ENCODE measurements at regions not wholly inside any gene's neighbourhood (a gene's known extent, or its start where the extent isn't known, plus 50 kb on each side); places are given as distances from the start of the nearest gene placed in this dataset.

- no peak for DNase-seq (ENCODE audit: low spot score)
- no peak for TF ChIP-seq CTCF (IDR thresholded peaks at IDR 0.05; ENCODE audit: extremely low read depth, missing control alignments)
Observed at GRCh38 chr7:131104596-131105293, 222.9 kb upstream of the MKLN1 start.

- DNase-seq (ENCODE audit: low spot score): no peak
- TF ChIP-seq CTCF (IDR thresholded peaks at IDR 0.05; ENCODE audit: extremely low read depth, missing control alignments): no peak
Observed at GRCh38 chr7:131105294-131105798, 222.3 kb upstream of the MKLN1 start.

GRCh38 chr7:131105799-131106680 is 221.6 kb upstream of the MKLN1 start:
- DNase-seq (ENCODE audit: low spot score): peak; percentile 93
- TF ChIP-seq CTCF (IDR thresholded peaks at IDR 0.05; ENCODE audit: extremely low read depth, missing control alignments): no peak

GRCh38 chr7:131106681-131107336 is 220.9 kb upstream of the MKLN1 start:
- TF ChIP-seq CTCF (IDR thresholded peaks at IDR 0.05; ENCODE audit: extremely low read depth, missing control alignments): no peak
- peak; percentile 51 for DNase-seq (ENCODE audit: low spot score)

- peak; percentile 93 for DNase-seq (ENCODE audit: low spot score)
- TF ChIP-seq CTCF (IDR thresholded peaks at IDR 0.05; ENCODE audit: extremely low read depth, missing control alignments): no peak
Observed at GRCh38 chr7:131107337-131108211, 220.1 kb upstream of the MKLN1 start.

GRCh38 chr7:131108212-131108940 is 219.3 kb upstream of the MKLN1 start:
- DNase-seq (ENCODE audit: low spot score): peak; percentile 78
- no peak for TF ChIP-seq CTCF (IDR thresholded peaks at IDR 0.05; ENCODE audit: extremely low read depth, missing control alignments)

Measured in GM20000 (cell line).